ENCODE measurements at regions not wholly inside any gene's neighbourhood (a gene's known extent, or its start where the extent isn't known, plus 50 kb on each side); places are given as distances from the start of the nearest gene placed in this dataset.

DNA sequence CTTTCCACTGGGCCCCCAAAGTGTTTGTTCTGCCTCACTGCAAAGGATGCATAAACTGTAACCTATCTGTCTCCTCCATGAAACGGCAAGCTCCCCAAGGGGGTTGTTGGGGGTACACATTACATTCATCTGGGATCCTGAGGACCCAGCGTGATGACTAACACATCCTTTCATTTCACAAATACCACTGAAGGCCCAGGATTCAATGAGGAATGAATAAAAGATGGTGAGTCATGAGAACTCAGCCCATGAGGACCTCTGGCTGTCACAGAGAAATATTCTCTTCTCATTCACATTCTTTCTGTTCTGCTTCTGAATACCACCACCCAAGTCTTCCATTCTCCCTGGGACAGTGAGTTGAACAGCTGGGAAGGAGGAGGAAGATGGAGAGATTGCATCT is 149.8 kb downstream of the RBFOX3 start:
- no peak for TF ChIP-seq CTCF (conservative IDR thresholded peaks at IDR 0.05)
- H2BK12ac ChIP-seq (ENCODE audit: insufficient read length, low read depth, low read length), result no peak overlapping the region
- H4K8ac ChIP-seq (replicated peaks; ENCODE audit: insufficient read length, low read depth, low read length), result no peak overlapping the region
- no peak overlapping the region for H3K18ac ChIP-seq (ENCODE audit: insufficient read length, low read depth, low read length)
- H4K5ac ChIP-seq (ENCODE audit: insufficient read length, low read depth, low read length), result no peak overlapping the region
- no peak overlapping the region for H3K4me3 Mint-ChIP-seq
- no peak overlapping the region for H2BK5ac ChIP-seq (ENCODE audit: insufficient read length, low read length)
- H3T11ph ChIP-seq (ENCODE audit: low read length), result no peak overlapping the region
- H3K9me3 ChIP-seq (ENCODE audit: control insufficient read depth, low read depth, low read length), result no peaks in the 10 kb centered on the region
- no peaks in the 10 kb centered on the region for H3K27me3 ChIP-seq (ENCODE audit: insufficient read depth, low read length)
- no peaks in the 10 kb centered on the region for H3K23me2 ChIP-seq (ENCODE audit: insufficient read length, low read depth, low read length, poor library complexity, severe bottlenecking)
- no peak overlapping the region for H3K56ac ChIP-seq (ENCODE audit: insufficient read length, low read depth, low read length)
- H3K36me3 Mint-ChIP-seq (ENCODE audit: insufficient read depth in 1 of 3, low read depth in 3 of 3), result no peaks in the 10 kb centered on the region; a peak in 1 of 7 replicates
- H3K9me3 Mint-ChIP-seq, result peaks cover 0 to 5% of the 10 kb centered on the region in 2 experiments; a peak in 3 of 5 replicates
- peaks cover 3% of the 10 kb centered on the region for H4K20me1 ChIP-seq (ENCODE audit: control insufficient read depth, insufficient read depth, insufficient read length)
- no peaks in the 10 kb centered on the region for H3K79me1 ChIP-seq (ENCODE audit: insufficient read depth, low read depth, low read length, poor library complexity, severe bottlenecking)
- peaks cover 7 to 11% of the 10 kb centered on the region in 2 experiments for H3K4me1 Mint-ChIP-seq
- H3K9ac ChIP-seq (ENCODE audit: extremely low read depth, insufficient read length, low read length), result no peak overlapping the region
- peaks cover 7% of the 10 kb centered on the region for H3K27me3 Mint-ChIP-seq (ENCODE audit: low read depth)
- H3K27ac ChIP-seq (ENCODE audit: insufficient read length, low read depth, low read length), result no peak overlapping the region
- no peak overlapping the region for H3K14ac ChIP-seq (ENCODE audit: insufficient read depth, low read length)
- no peak overlapping the region for H2BK15ac ChIP-seq (ENCODE audit: low read depth, low read length)
- H3K79me2 ChIP-seq (ENCODE audit: insufficient read depth, low read length), result no peaks in the 10 kb centered on the region
- DNase-seq, result no peak
- no peak overlapping the region for H3K23ac ChIP-seq (ENCODE audit: insufficient read length, low read depth, low read length)
- no peak overlapping the region for H2BK120ac ChIP-seq (ENCODE audit: low read depth, low read length, poor library complexity, severe bottlenecking)
- H3K4me2 ChIP-seq (ENCODE audit: insufficient read depth, insufficient read length, low read length), result no peak overlapping the region
- H2AK5ac ChIP-seq (ENCODE audit: insufficient read length, low read length), result no peak overlapping the region
- no peaks in the 10 kb centered on the region for H3K4me1 ChIP-seq (ENCODE audit: insufficient read depth, low read length)
- no peak overlapping the region for H3K27ac Mint-ChIP-seq
- WGBS (ENCODE audit: extremely low coverage, insufficient read length, low lambda C conversion rate), result no CpG with 5 or more reads among the region's 2 CpGs
- H4K91ac ChIP-seq (ENCODE audit: insufficient read length, low read depth, low read length), result no peak overlapping the region
- H2BK20ac ChIP-seq (ENCODE audit: low read depth, low read length, poor library complexity, severe bottlenecking), result no peak overlapping the region
- no peak overlapping the region for H2AFZ ChIP-seq (ENCODE audit: low read length)
- H3K4ac ChIP-seq (ENCODE audit: low read depth, low read length), result no peak overlapping the region

All from H9 (cell line).